HCT116 (cell line): ENCODE measurements at regions not wholly inside any gene's neighbourhood (a gene's known extent, or its start where the extent isn't known, plus 50 kb on each side); places are given as distances from the start of the nearest gene placed in this dataset.

Experiments used
- ATAC-seq: fragments of 200-7000 bp; cut with Tn5 transposase; 2 replicates; pipeline ENCODE4 v1.9.1; 2020; ENCODE audit warnings: mild to moderate bottlenecking, moderate library complexity
- BruUV-seq: library from RNA; stranded (reverse); fragments of 400-500 nt; replicated peaks from 2 replicates; lab custom pipeline; 2021; lab: Mats Ljungman, UMichigan
- CTCF ChIA-PET: fragments of 300-600 bp; sonication (Branson Sonifier 250); formaldehyde crosslinking; loops from one replicate; lab custom pipeline; 2021; ENCODE audit warnings: antibody characterized with exemption; lab: Charles Lee
- POLR2A ChIA-PET: fragments of 300-600, 350-600 bp; sonication (Branson Sonifier 250); formaldehyde crosslinking; loops from one replicate; lab custom pipeline; 2021; ENCODE audit warnings: antibody characterized with exemption; lab: Charles Lee
- RAD21 ChIA-PET, 2 experiments: fragments of 300-600 bp; sonication (Branson Sonifier 250); formaldehyde crosslinking; loops; one replicate each; lab custom pipeline; 2023; ENCODE audit warnings: low total read pairs in 2 of 2; ENCODE audit not compliant: uncharacterized antibody in 2 of 2, unreplicated experiment in 2 of 2, low non-redundant PET in 1 of 2; lab: Charles Lee
- DNase-seq: peaks from one replicate; pipeline ENCODE4 v3.0.0-alpha.2; 2010; ENCODE audit warnings: low read depth, low spot score
- H2AFZ ChIP-seq: fragments of 200-600 bp; shearing (Covaris generic), sonication (generic); 2 replicates; pipeline ENCODE4 v1.6.1; 2017; ENCODE audit warnings: low read depth, mixed run types, mixed read lengths, antibody characterized with exemption, low read length; ENCODE audit not compliant: poor library complexity, severe bottlenecking
- H3K27ac ChIP-seq: 2 replicates; pipeline ENCODE4 v1.5.1; 2012; ENCODE audit warnings: low read depth, low read length
- H3K27me3 ChIP-seq: fragments of 200-600 bp; sonication (generic); 2 replicates; pipeline ENCODE4 v1.6.1; 2016; ENCODE audit warnings: mixed run types, low read length, mixed read lengths; ENCODE audit not compliant: insufficient read depth
- H3K36me3 ChIP-seq, 2 experiments: fragments of 200-500 bp in 1 of 2; fragments of 200-600 bp in 1 of 2; sonication (Bioruptor generic) in 1 of 2; sonication (generic) in 1 of 2; 2 replicates each; pipeline versions ENCODE4 v1.5.1 to v1.6.1; 2014 to 2016; ENCODE audit warnings: low read length in 2 of 2, inconsistent platforms in 1 of 2, mixed read lengths in 1 of 2, mixed run types in 1 of 2; ENCODE audit not compliant: insufficient read depth in 2 of 2, control insufficient read depth in 1 of 2
- H3K4me1 ChIP-seq, 2 experiments: fragments of 200-600 bp in 1 of 2; sonication (generic) in 1 of 2; 2 replicates each; pipeline versions ENCODE4 v1.5.1 to v1.6.1; 2012 to 2017; ENCODE audit warnings: low read length in 2 of 2, inconsistent platforms in 1 of 2, mild to moderate bottlenecking in 1 of 2, mixed read lengths in 1 of 2, mixed run types in 1 of 2, moderate library complexity in 1 of 2; ENCODE audit not compliant: insufficient read depth in 2 of 2, control insufficient read depth in 1 of 2
- H3K4me2 ChIP-seq: fragments of 200-600 bp; sonication (generic); 2 replicates; pipeline ENCODE4 v1.6.1; 2017; ENCODE audit warnings: mixed run types, low read length, mixed read lengths
- H3K4me3 ChIP-seq, 2 experiments: fragments of 200-600 bp in 1 of 2; sonication (generic) in 1 of 2; replicated peaks in 1 of 2; 2 replicates each; pipeline ENCODE4 v1.5.1; 2011 to 2016; ENCODE audit warnings: low read length in 2 of 2, control low read depth in 1 of 2, low read depth in 1 of 2, mild to moderate bottlenecking in 1 of 2, mixed read lengths in 1 of 2, mixed run types in 1 of 2
- H3K79me2 ChIP-seq: fragments of 200-600 bp; sonication (generic); 2 replicates; pipeline ENCODE4 v1.6.1; 2017; ENCODE audit warnings: mild to moderate bottlenecking, mixed run types, low read length, moderate library complexity, mixed read lengths; ENCODE audit not compliant: insufficient read depth
- H3K9ac ChIP-seq: fragments of 200-600 bp; sonication (generic); 2 replicates; pipeline ENCODE4 v1.6.1; 2016; ENCODE audit warnings: low read length, mixed read lengths
- H3K9me2 ChIP-seq: fragments of 200-600 bp; sonication (generic), shearing (Covaris generic); 2 replicates; pipeline ENCODE4 v1.6.1; 2017; ENCODE audit warnings: mixed run types, mild to moderate bottlenecking, moderate library complexity; ENCODE audit not compliant: insufficient read depth
- H3K9me3 ChIP-seq, 2 experiments: fragments of 200-500 bp in 1 of 2; fragments of 200-600 bp in 1 of 2; sonication (Bioruptor generic) in 1 of 2; sonication (generic) in 1 of 2; 2 replicates each; pipeline ENCODE4 v1.6.1; 2014 to 2017; ENCODE audit warnings: low read length in 2 of 2, mixed read lengths in 2 of 2, inconsistent platforms in 1 of 2, low read depth in 1 of 2, mild to moderate bottlenecking in 1 of 2, mixed run types in 1 of 2, moderate library complexity in 1 of 2; ENCODE audit not compliant: control insufficient read depth in 1 of 2, insufficient read depth in 1 of 2
- H4K20me1 ChIP-seq: fragments of 200-600 bp; sonication (generic), shearing (Covaris generic); 2 replicates; pipeline ENCODE4 v1.6.1; 2017; ENCODE audit warnings: mixed run types, mild to moderate bottlenecking, moderate library complexity; ENCODE audit not compliant: insufficient read depth
- CBX3 ChIP-seq: IDR thresholded peaks from 2 replicates; pipeline ENCODE4 v1.6.1; 2012; ENCODE audit warnings: low read depth
- CEBPB ChIP-seq: IDR thresholded peaks from 2 replicates; pipeline ENCODE4 v1.6.1; 2012; ENCODE audit warnings: low read depth
- CTCF ChIP-seq, 3 experiments: fragments of 200-600 bp in 1 of 3; sonication (generic) in 1 of 3; IDR thresholded peaks in 2 of 3; conservative IDR thresholded peaks in 1 of 3; 2 replicates each; pipeline ENCODE4 v1.5.1; 2012 to 2017; ENCODE audit warnings: low read depth in 2 of 3, low read length in 2 of 3, antibody characterized with exemption in 1 of 3, borderline replicate concordance in 1 of 3, control low read depth in 1 of 3, mild to moderate bottlenecking in 1 of 3, mixed read lengths in 1 of 3, mixed run types in 1 of 3, moderate library complexity in 1 of 3; ENCODE audit not compliant: insufficient read depth in 1 of 3
- EGR1 ChIP-seq: IDR thresholded peaks from 2 replicates; pipeline ENCODE4 v1.6.1; 2012; ENCODE audit warnings: low read depth
- EZH2 ChIP-seq: fragments of 200-600 bp; sonication (generic); IDR thresholded peaks from 2 replicates; pipeline ENCODE4 v1.6.1; 2017; ENCODE audit warnings: antibody characterized with exemption, mixed run types
- EZH2phosphoT487 ChIP-seq: fragments of 200-600 bp; IDR thresholded peaks from 2 replicates; pipeline ENCODE4 v1.6.1; 2018; ENCODE audit warnings: antibody characterized with exemption, borderline replicate concordance
- FOSL1 ChIP-seq: IDR thresholded peaks from 2 replicates; pipeline ENCODE4 v1.6.1; 2012; ENCODE audit warnings: low read depth
- JUND ChIP-seq: IDR thresholded peaks from 2 replicates; pipeline ENCODE4 v1.6.1; 2012
- POLR2A ChIP-seq: IDR thresholded peaks from 2 replicates; pipeline ENCODE4 v1.7.0; 2011; ENCODE audit warnings: borderline replicate concordance; ENCODE audit not compliant: insufficient read depth, insufficient read length; ENCODE audit errors: extremely low read depth
- POLR2AphosphoS5 ChIP-seq: IDR thresholded peaks from 2 replicates; pipeline ENCODE4 v1.6.1; 2011; ENCODE audit warnings: mild to moderate bottlenecking, low read depth, low read length, moderate library complexity
- SIN3A ChIP-seq: IDR thresholded peaks from 2 replicates; pipeline ENCODE4 v1.6.1; 2012; ENCODE audit warnings: low read depth
- SP1 ChIP-seq: IDR thresholded peaks from 2 replicates; pipeline ENCODE4 v1.6.1; 2012; ENCODE audit warnings: low read depth
- SRF ChIP-seq: IDR thresholded peaks from 2 replicates; pipeline ENCODE4 v1.6.1; 2012; ENCODE audit warnings: low read depth
- TCF7L2 ChIP-seq: IDR thresholded peaks from 2 replicates; pipeline ENCODE4 v1.7.0; 2011; ENCODE audit warnings: borderline replicate concordance, inconsistent platforms; ENCODE audit not compliant: insufficient read depth, insufficient read length; ENCODE audit errors: extremely low read depth
- YY1 ChIP-seq: IDR thresholded peaks from 2 replicates; pipeline ENCODE4 v1.6.1; 2011; ENCODE audit warnings: low read length, low read depth, moderate library complexity, mild to moderate bottlenecking; ENCODE audit not compliant: insufficient replicate concordance; ENCODE audit errors: extremely low read depth
- ZBTB33 ChIP-seq: IDR thresholded peaks from 2 replicates; pipeline ENCODE4 v1.6.1; 2011; ENCODE audit warnings: mild to moderate bottlenecking, low read length, moderate library complexity; ENCODE audit not compliant: insufficient replicate concordance; ENCODE audit errors: extremely low read depth
- ZFX ChIP-seq: fragments of 450-650 bp; IDR thresholded peaks from 2 replicates; pipeline ENCODE4 v1.6.1; 2017
- intact Hi-C: fragments of 100-400 bp; cut with micrococcal nuclease; formaldehyde crosslinking; loops from 2 replicates; pipeline ENCODE4 v1.10.0; 2022

- DNase-seq = no peak
- Histone ChIP-seq H3K79me2 (no peaks in the 10 kb centered on the region), H3K9me2 (no peaks in the 10 kb centered on the region), H3K9me3 (no peaks in the 10 kb centered on the region), H3K27ac (no peak overlapping the region), H3K36me3 (no peaks in the 10 kb centered on the region), H3K4me1 (0 out of 4 replicates have a peak, but pooled peaks cover 0 to 3% of the 10 kb centered on the region in 2 experiments), H4K20me1 (no peaks in the 10 kb centered on the region), H3K27me3 (peaks cover 49% of the 10 kb centered on the region), H2AFZ (no peak overlapping the region), H3K9ac (no peak overlapping the region), H3K4me2 (no peak overlapping the region), H3K4me3 (no peak overlapping the region)
- POLR2A ChIA-PET = no interaction called here
- no TSS peak for BruUV-seq
- CTCF ChIA-PET = interaction anchor here (0.8 to 1.6 kb wide), 3 partner anchors 38 to 881 kb away, joined by 3 to 4 read pairs (median 3); no protein-coding TSS in a partner anchor
- TF ChIP-seq SRF (no peak), POLR2AphosphoS5 (no peak), JUND (no peak), ZBTB33 (no peak), EZH2 (no peak), SIN3A (no peak), EGR1 (no peak), EZH2phosphoT487 (no peak), ZFX (no peak), CTCF (IDR thresholded peaks at IDR 0.05 in 2 of 3, conservative IDR thresholded peaks at IDR 0.05 in 1 of 3; ENCODE audit: borderline replicate concordance in 1 of 3, insufficient read depth in 1 of 3, low read depth in 2 of 3, low read length in 2 of 3) (no peak), FOSL1 (no peak), YY1 (no peak), CEBPB (no peak), POLR2A (no peak), TCF7L2 (no peak), CBX3 (no peak), SP1 (no peak)
- RAD21 ChIA-PET = no interaction called here
- intact Hi-C loops = loop anchor here (10.0 kb wide), 2 partner anchors 449 to 881 kb away; no protein-coding TSS in a partner anchor
- ATAC-seq = peak; percentile 5; the same call in 1 of the 2 replicates
Observed at GRCh38 chr1:36554323-36554628, 71.6 kb upstream of the CSF3R start.
